Coronary artery (tissue), 2 donors: ENCODE measurements at regions not wholly inside any gene's neighbourhood (a gene's known extent, or its start where the extent isn't known, plus 50 kb on each side); places are given as distances from the start of the nearest gene placed in this dataset.

Experiments used
- DNase-seq: peaks from one replicate; pipeline ENCODE4 v3.0.0-alpha.2; 2017; ENCODE audit warnings: low spot score
- H3K27ac ChIP-seq, 2 donors: fragments of 200-600 bp; sonication (generic); one replicate each; pipeline ENCODE4 v1.5.1; 2016 to 2019
- H3K4me3 ChIP-seq: fragments of 200-600 bp; sonication (generic); 2 replicates; pipeline ENCODE4 v1.5.1; 2016; ENCODE audit warnings: mild to moderate bottlenecking, moderate library complexity
- TF ChIP-seq, protein P1 (sequence below): fragments of 200-600 bp; sonication (generic); IDR thresholded peaks from one replicate; pipeline ENCODE4 v1.5.1; 2019; ENCODE audit warnings: antibody characterized with exemption

DNA sequence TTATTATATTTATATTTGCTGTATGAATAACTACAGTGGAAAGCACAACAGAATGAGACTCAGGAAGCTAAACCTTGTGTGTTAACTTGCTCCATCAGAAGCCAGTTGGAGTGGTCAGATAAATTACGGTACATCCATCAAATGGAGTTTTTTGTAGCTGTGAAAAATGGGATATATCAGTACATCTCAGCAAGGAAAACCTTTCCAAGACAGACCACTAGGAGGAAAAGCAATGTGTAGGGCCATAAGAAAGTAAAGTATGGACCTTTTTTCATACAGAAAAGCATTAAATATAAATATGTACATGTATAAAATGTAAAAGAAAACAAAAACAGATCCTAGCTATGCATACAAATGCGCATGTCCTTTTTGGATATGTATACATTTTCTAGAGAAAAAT is 403.8 kb upstream of the CDH11 start:
- no peak for DNase-seq
- TF ChIP-seq, protein P1, sequence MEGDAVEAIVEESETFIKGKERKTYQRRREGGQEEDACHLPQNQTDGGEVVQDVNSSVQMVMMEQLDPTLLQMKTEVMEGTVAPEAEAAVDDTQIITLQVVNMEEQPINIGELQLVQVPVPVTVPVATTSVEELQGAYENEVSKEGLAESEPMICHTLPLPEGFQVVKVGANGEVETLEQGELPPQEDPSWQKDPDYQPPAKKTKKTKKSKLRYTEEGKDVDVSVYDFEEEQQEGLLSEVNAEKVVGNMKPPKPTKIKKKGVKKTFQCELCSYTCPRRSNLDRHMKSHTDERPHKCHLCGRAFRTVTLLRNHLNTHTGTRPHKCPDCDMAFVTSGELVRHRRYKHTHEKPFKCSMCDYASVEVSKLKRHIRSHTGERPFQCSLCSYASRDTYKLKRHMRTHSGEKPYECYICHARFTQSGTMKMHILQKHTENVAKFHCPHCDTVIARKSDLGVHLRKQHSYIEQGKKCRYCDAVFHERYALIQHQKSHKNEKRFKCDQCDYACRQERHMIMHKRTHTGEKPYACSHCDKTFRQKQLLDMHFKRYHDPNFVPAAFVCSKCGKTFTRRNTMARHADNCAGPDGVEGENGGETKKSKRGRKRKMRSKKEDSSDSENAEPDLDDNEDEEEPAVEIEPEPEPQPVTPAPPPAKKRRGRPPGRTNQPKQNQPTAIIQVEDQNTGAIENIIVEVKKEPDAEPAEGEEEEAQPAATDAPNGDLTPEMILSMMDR, result no peak
- Histone ChIP-seq H3K27ac (no peak overlapping the region), H3K4me3 (no peak overlapping the region)

DNA sequence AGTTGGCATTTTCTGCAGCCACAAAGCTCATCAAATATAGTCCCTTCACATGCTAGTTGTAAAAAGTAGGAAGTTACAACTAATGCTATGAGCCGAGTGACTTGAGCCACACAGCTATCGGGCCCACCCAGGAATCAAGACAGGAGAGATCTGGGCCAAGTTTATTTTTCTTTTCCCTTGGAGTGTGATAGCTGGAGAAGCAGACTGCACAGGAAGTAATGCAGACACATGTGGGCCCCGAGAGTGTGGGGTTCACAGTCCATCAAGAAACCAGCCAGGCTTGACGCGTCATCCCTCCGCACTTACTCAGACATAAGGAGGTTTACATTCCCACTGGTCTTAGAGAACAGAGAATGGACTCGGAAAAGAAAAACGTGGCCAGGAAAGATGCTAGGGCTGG is 403.1 kb upstream of the CDH11 start:
- DNase-seq, result no peak
- TF ChIP-seq, protein P1, result no peak
- Histone ChIP-seq H3K27ac (peak overlapping the region in 1 of 2 donors; percentile 69), H3K4me3 (no peak overlapping the region)

DNA sequence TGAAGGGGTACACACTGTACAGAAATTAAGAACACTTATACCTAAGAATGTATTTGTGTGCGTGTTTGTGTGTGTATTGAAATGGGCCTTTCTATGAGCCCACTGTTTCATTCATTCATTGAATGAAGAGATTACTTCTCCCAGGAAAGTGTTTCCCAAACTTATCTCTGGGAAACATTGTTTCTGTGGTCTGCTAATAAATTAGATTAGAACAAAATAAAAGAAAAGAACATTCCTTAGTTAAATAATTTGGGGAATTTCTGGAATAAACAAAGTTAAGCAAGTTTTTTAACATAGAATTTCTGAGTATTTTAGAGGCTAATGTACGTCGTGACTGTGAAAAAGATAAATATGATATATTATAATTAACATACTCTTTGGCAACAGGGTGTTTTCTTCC is 402.4 kb upstream of the CDH11 start:
- DNase-seq, result no peak
- TF ChIP-seq, protein P1, result no peak

DNA sequence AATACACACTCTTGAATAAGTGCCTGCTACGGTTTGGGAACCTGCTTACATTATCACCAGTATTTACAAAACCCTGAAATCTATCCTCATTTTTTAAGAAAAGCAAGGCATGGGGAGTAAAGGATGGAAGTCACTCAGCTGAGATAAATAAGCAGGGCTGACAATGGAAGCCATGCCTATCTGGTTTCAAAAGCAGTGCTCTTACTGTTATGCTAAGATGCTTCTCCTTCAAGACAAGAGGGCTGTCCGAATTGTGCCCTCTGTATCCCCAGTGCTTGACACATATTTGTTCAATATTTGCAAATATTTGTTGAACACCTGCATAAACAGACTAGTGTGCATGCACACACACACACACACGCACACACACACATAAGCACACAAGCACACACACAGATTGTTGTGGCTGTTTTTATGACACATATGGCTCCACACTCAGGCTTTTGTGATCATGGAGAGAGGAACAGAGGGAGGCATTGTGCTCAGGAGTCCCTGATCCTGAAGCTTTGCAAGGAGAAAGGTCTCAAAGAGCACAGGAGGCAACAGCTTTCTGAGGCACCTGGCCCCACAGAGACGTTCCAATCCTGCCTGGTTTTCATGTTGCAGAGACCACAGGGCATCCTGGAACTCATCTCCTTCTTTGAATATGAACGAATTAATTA is 401.6 kb upstream of the CDH11 start:
- Histone ChIP-seq H3K4me3 (no peak overlapping the region), H3K27ac (peak overlapping the region in 1 of 2 donors; percentile 31)
- TF ChIP-seq, protein P1, result no peak
- DNase-seq, result no peak

More for the DNA sequence above, 402.4 kb upstream of the CDH11 start:
- Histone ChIP-seq H3K4me3 (no peak overlapping the region), H3K27ac (no peak overlapping the region)

DNA sequence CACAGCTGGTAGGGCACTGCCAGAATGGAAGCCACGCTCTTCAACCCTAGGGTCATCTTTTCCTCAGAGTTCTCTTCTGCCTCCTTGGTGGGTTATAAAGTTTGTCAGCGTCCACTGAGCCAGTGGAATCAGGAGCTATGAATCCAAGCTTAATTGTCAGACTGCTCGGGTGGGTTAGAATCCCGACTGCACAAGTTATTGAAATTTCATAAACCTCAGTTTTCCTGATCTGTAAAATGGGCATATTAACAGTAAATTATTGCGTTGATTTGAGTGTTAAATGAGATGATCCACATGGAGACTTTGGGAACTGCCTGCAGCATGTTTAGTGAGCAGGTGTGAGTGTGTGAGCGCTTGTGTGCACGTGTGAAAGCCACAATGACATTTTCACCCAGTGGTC is 400.5 kb upstream of the CDH11 start:
- Histone ChIP-seq H3K4me3 (no peak overlapping the region), H3K27ac (peak overlapping the region; percentile 40 to 84)
- no peak for DNase-seq
- TF ChIP-seq, protein P1, result no peak

DNA sequence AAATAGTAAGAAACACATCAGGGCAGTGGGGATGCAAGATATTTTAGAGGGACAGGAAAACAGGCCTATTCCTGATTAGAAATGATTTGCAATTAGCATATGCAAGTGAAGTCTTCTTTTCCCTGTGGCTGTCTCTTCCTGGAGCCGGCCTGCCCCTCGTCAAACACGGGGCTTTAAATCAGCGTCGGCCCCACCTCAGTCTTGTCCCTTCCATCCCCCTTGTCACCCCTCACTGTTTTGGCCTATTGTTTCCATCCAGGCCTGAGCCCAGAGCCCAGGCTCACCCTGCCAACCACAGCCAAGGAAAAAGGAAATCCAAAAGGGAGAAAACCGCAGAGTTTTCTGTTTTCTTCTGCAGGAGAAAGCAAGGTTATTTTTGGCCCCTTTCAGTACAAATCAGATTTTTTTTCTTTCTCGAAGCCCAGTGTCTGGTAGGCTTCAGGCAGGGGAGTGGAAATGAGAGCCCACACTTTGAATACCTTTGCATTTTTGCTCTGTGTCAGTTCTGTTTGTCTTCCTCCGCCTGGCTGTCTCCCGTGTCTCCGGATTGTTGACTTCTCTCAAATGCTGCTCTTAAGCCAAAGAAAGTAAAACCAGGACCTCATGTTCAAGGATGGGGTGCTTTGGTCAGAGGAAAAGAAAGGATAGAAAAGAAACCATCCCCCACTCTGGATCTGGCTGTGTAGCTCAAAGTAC is 399.9 kb upstream of the CDH11 start:
- peak overlapping the region; percentile 40 to 84 for H3K27ac ChIP-seq
- TF ChIP-seq, protein P1, result no peak
- no peak overlapping the region for H3K4me3 ChIP-seq
- no peak for DNase-seq

DNA sequence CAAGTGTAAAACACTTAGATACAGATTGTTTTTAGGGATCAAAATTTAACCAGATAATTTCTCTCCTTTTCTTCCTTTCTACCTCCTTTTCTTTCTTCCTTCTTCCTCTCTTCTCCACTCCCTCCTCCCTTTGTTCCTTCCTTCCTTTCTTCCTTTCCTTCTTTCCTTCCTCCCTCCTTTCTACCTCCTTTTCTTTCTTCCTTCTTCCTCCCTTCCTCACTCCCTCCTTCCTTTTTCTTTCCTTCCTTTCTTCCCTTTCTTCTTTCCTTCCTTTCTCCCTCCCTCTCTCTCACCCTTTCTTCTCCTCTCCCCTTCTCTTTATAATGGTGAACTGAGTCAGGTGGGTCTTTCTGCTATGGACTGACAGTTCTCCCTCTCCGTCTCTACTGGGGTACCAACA is 397.5 kb upstream of the CDH11 start:
- TF ChIP-seq, protein P1, result no peak
- H3K27ac ChIP-seq, result peak overlapping the region in 1 of 2 donors; percentile 69

More for the DNA sequence above, 397.5 kb upstream of the CDH11 start:
- no peak overlapping the region for H3K4me3 ChIP-seq
- no peak for DNase-seq
